OCI-LY3 (cell line): ENCODE measurements at regions not wholly inside any gene's neighbourhood (a gene's known extent, or its start where the extent isn't known, plus 50 kb on each side); places are given as distances from the start of the nearest gene placed in this dataset.

ENCODE experiments used
- H2AFZ ChIP-seq: fragments of 200-600, 300-600 bp; shearing (Covaris generic); 2 replicates; pipeline ENCODE4 v1.6.0; 2014; ENCODE audit warnings: antibody characterized with exemption, low read depth, low read length
- H3K27ac ChIP-seq: fragments of 200-600, 300-600 bp; sonication (generic); 2 replicates; pipeline ENCODE4 v1.5.1; 2014; ENCODE audit warnings: mild to moderate bottlenecking, low read length, moderate library complexity, mixed read lengths
- H3K27me3 ChIP-seq: fragments of 200-600, 300-600 bp; sonication (generic); 2 replicates; pipeline ENCODE4 v1.6.1; 2014; ENCODE audit warnings: low read depth, low read length, mixed read lengths
- H3K36me3 ChIP-seq: fragments of 200-600, 300-600 bp; sonication (generic); replicated peaks from 2 replicates; pipeline ENCODE3; 2014; ENCODE audit warnings: low read depth, low read length, mixed read lengths
- H3K4me1 ChIP-seq: fragments of 300-600, 200-600 bp; sonication (generic); 2 replicates; pipeline ENCODE4 v1.6.1; 2014; ENCODE audit warnings: low read length, mixed read lengths
- H3K4me2 ChIP-seq: fragments of 200-600, 300-600 bp; sonication (generic); 2 replicates; pipeline ENCODE4 v1.6.1; 2014; ENCODE audit warnings: low read length, mixed read lengths
- H3K4me3 ChIP-seq: fragments of 300-600, 200-600 bp; sonication (generic); 2 replicates; pipeline ENCODE4 v1.5.1; 2014; ENCODE audit warnings: antibody characterized with exemption, mild to moderate bottlenecking, low read length, moderate library complexity
- H3K79me2 ChIP-seq: fragments of 300-600, 200-600 bp; shearing (Covaris generic); 2 replicates; pipeline ENCODE4 v1.6.1; 2014; ENCODE audit warnings: mild to moderate bottlenecking, low read length, mixed read lengths
- H3K9ac ChIP-seq: fragments of 300-600, 200-600 bp; shearing (Covaris generic); 2 replicates; pipeline ENCODE4 v1.6.0; 2014; ENCODE audit warnings: mild to moderate bottlenecking, low read length, moderate library complexity
- H3K9me3 ChIP-seq: fragments of 200-600, 300-600 bp; shearing (Covaris generic); 2 replicates; pipeline ENCODE4 v1.6.1; 2014; ENCODE audit warnings: low read length, mixed read lengths; ENCODE audit not compliant: insufficient read depth
- H4K20me1 ChIP-seq: fragments of 200-600, 300-600 bp; sonication (generic); 2 replicates; pipeline ENCODE4 v1.6.1; 2016; ENCODE audit warnings: low read length, mixed read lengths; ENCODE audit not compliant: insufficient read depth
- EZH2phosphoT487 ChIP-seq: fragments of 200-600 bp; shearing (Covaris generic); IDR thresholded peaks from 2 replicates; pipeline ENCODE4 v1.6.1; 2018; ENCODE audit warnings: antibody characterized with exemption, mixed run types, low read depth
- TF ChIP-seq, protein P1 (sequence below): fragments of 200-600, 300-600 bp; sonication (generic); IDR thresholded peaks from 2 replicates; pipeline ENCODE4 v1.5.1; 2014; ENCODE audit warnings: antibody characterized with exemption, low read length, low read depth

- Histone ChIP-seq H2AFZ (no peak overlapping the region), H3K27me3 (0 out of 2 replicates have a peak, but pooled peaks cover 2% of the 10 kb centered on the region), H4K20me1 (no peaks in the 10 kb centered on the region), H3K27ac (no peak overlapping the region), H3K4me3 (no peak overlapping the region), H3K79me2 (no peaks in the 10 kb centered on the region), H3K9ac (no peak overlapping the region), H3K4me1 (peaks cover 22% of the 10 kb centered on the region), H3K4me2 (no peak overlapping the region), H3K36me3 (no peaks in the 10 kb centered on the region), H3K9me3 (no peaks in the 10 kb centered on the region)
- TF ChIP-seq, protein P1, sequence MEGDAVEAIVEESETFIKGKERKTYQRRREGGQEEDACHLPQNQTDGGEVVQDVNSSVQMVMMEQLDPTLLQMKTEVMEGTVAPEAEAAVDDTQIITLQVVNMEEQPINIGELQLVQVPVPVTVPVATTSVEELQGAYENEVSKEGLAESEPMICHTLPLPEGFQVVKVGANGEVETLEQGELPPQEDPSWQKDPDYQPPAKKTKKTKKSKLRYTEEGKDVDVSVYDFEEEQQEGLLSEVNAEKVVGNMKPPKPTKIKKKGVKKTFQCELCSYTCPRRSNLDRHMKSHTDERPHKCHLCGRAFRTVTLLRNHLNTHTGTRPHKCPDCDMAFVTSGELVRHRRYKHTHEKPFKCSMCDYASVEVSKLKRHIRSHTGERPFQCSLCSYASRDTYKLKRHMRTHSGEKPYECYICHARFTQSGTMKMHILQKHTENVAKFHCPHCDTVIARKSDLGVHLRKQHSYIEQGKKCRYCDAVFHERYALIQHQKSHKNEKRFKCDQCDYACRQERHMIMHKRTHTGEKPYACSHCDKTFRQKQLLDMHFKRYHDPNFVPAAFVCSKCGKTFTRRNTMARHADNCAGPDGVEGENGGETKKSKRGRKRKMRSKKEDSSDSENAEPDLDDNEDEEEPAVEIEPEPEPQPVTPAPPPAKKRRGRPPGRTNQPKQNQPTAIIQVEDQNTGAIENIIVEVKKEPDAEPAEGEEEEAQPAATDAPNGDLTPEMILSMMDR, result no peak
- no peak for TF ChIP-seq EZH2phosphoT487
These were observed 94.1 kb upstream of the TAF11L2 start for GRCh38 chr5:17403695-17404490.

GRCh38 chr5:17405976-17406375, 92.1 kb upstream of the TAF11L2 start:
- H3K9me3 ChIP-seq, result no peaks in the 10 kb centered on the region
- H3K4me1 ChIP-seq, result peaks cover 3% of the 10 kb centered on the region
- H3K79me2 ChIP-seq, result no peaks in the 10 kb centered on the region
- H3K27me3 ChIP-seq, result 0 out of 2 replicates have a peak, but pooled peaks cover 2% of the 10 kb centered on the region
- no peaks in the 10 kb centered on the region for H4K20me1 ChIP-seq
- no peak overlapping the region for H3K27ac ChIP-seq
- H2AFZ ChIP-seq, result no peak overlapping the region
- no peak overlapping the region for H3K4me2 ChIP-seq
- H3K36me3 ChIP-seq, result no peaks in the 10 kb centered on the region
- no peak overlapping the region for H3K4me3 ChIP-seq
- H3K9ac ChIP-seq, result no peak overlapping the region
- no peak for TF ChIP-seq EZH2phosphoT487
- TF ChIP-seq, protein P1, result no peak

- Histone ChIP-seq H3K4me3 (no peak overlapping the region), H3K27ac (no peak overlapping the region), H3K9ac (no peak overlapping the region), H3K27me3 (0 out of 2 replicates have a peak, but pooled peaks cover 2% of the 10 kb centered on the region), H3K36me3 (no peaks in the 10 kb centered on the region), H3K4me2 (no peak overlapping the region), H2AFZ (no peak overlapping the region), H3K79me2 (no peaks in the 10 kb centered on the region), H3K9me3 (no peaks in the 10 kb centered on the region), H4K20me1 (no peaks in the 10 kb centered on the region), H3K4me1 (peaks cover 2% of the 10 kb centered on the region; the same call in 1 of the 2 replicates)
- no peak for TF ChIP-seq EZH2phosphoT487
- TF ChIP-seq, protein P1, result no peak
These were observed 91.6 kb upstream of the TAF11L2 start for GRCh38 chr5:17406423-17406838.

DNA sequence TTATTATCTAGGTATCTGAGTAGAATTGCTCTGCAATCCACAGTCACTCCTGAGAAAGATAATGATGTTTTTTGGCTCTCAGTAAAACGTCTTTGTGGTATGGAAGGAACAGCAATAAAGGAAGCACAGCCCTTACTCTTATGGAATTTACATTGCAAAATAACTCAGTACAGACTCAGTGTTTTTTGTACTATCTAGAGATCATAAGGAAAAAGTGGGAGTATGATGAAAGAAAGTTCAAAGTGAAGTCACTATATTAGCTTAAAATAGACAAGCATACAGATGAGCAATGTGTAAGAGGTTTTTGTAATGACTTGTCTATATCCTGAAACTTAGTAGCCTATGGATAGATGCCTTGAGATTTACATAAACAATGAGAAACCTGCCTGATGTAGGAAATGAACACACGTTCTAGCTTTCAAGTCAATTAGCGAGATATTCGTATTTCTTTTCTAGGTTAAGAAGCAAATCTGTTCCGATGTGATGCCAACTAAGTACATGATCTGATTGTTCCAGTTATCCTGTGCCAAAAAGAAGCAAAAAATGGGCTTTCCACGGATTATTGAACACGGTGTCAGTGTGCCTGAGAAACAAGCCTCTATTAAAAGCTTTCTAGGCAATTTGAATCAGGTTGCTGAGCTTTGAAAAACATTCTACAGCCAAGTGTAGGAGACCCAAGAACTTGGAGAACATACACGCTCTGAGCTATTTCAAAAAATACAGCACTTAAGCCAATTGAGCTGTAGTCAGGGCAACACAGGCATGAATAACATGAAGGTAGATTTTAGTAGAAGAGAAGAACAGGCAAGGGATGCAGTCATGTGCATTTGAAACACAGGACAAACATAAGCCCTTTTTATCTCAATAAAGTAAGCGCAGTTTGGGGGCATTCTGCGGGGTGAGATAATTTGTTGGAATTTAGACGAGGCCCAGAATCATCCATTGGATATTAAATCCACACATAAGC, 86.3 kb upstream of the TAF11L2 start:
- H3K79me2 ChIP-seq, result no peaks in the 10 kb centered on the region
- no peaks in the 10 kb centered on the region for H3K27me3 ChIP-seq
- H3K4me2 ChIP-seq, result no peak overlapping the region
- H2AFZ ChIP-seq, result no peak overlapping the region
- H3K27ac ChIP-seq, result no peak overlapping the region
- H3K36me3 ChIP-seq, result no peaks in the 10 kb centered on the region
- peaks cover 25% of the 10 kb centered on the region for H3K4me1 ChIP-seq
- no peak overlapping the region for H3K4me3 ChIP-seq
- H4K20me1 ChIP-seq, result no peaks in the 10 kb centered on the region
- TF ChIP-seq, protein P1, result no peak
- no peak overlapping the region for H3K9ac ChIP-seq
- H3K9me3 ChIP-seq, result no peaks in the 10 kb centered on the region
